ENCODE measurements at regions not wholly inside any gene's neighbourhood (a gene's known extent, or its start where the extent isn't known, plus 50 kb on each side); places are given as distances from the start of the nearest gene placed in this dataset.

GRCh38 chr11:110859998-110860397 is 147.8 kb upstream of the ARHGAP20 start:
- no peak overlapping the region for H2BK12ac ChIP-seq (ENCODE audit: insufficient read length, low read depth, low read length)
- Mint-ChIP-seq H3K4me1 (peaks cover 0 to 8% of the 10 kb centered on the region in 2 experiments; a peak in 1 of 4 replicates), H3K9me3 (no peaks in the 10 kb centered on the region), H3K4me3 (no peak overlapping the region), H3K27me3 (ENCODE audit: low read depth) (no peaks in the 10 kb centered on the region), H3K36me3 (ENCODE audit: insufficient read depth in 1 of 3, low read depth in 3 of 3) (no peaks in the 10 kb centered on the region), H3K27ac (no peak overlapping the region)
- no peak overlapping the region for H3K14ac ChIP-seq (ENCODE audit: insufficient read depth, low read length)
- no peaks in the 10 kb centered on the region; the same call in 1 of the 2 replicates for H3K4me1 ChIP-seq (ENCODE audit: insufficient read depth, low read length)
- no peaks in the 10 kb centered on the region for H3K79me2 ChIP-seq (ENCODE audit: insufficient read depth, low read length)
- H3T11ph ChIP-seq (ENCODE audit: low read length): no peak overlapping the region
- H3K27ac ChIP-seq (ENCODE audit: insufficient read length, low read depth, low read length): no peak overlapping the region
- no peak overlapping the region for H3K56ac ChIP-seq (ENCODE audit: insufficient read length, low read depth, low read length)
- H2BK20ac ChIP-seq (ENCODE audit: low read depth, low read length, poor library complexity, severe bottlenecking): no peak overlapping the region
- no peaks in the 10 kb centered on the region for H3K27me3 ChIP-seq (ENCODE audit: insufficient read depth, low read length)
- H4K8ac ChIP-seq (replicated peaks; ENCODE audit: insufficient read length, low read depth, low read length): no peak overlapping the region
- DNase-seq: no peak
- H3K9ac ChIP-seq (ENCODE audit: extremely low read depth, insufficient read length, low read length): no peak overlapping the region
- no peak overlapping the region for H2BK120ac ChIP-seq (ENCODE audit: low read depth, low read length, poor library complexity, severe bottlenecking)
- H3K18ac ChIP-seq (ENCODE audit: insufficient read length, low read depth, low read length): no peak overlapping the region
- H2AFZ ChIP-seq (ENCODE audit: low read length): no peak overlapping the region
- H3K23me2 ChIP-seq (ENCODE audit: insufficient read length, low read depth, low read length, poor library complexity, severe bottlenecking): no peaks in the 10 kb centered on the region
- H2BK5ac ChIP-seq (ENCODE audit: insufficient read length, low read length): no peak overlapping the region
- H4K20me1 ChIP-seq (ENCODE audit: control insufficient read depth, insufficient read depth, insufficient read length): no peaks in the 10 kb centered on the region
- H4K91ac ChIP-seq (ENCODE audit: insufficient read length, low read depth, low read length): no peak overlapping the region
- H3K4me2 ChIP-seq (ENCODE audit: insufficient read depth, insufficient read length, low read length): no peak overlapping the region
- no peak overlapping the region for H3K23ac ChIP-seq (ENCODE audit: insufficient read length, low read depth, low read length)
- H3K9me3 ChIP-seq (ENCODE audit: control insufficient read depth, low read depth, low read length): no peaks in the 10 kb centered on the region
- H2AK5ac ChIP-seq (ENCODE audit: insufficient read length, low read length): no peak overlapping the region
- TF ChIP-seq CTCF (conservative IDR thresholded peaks at IDR 0.05): no peak
- no peak overlapping the region for H2BK15ac ChIP-seq (ENCODE audit: low read depth, low read length)
- H3K4ac ChIP-seq (ENCODE audit: low read depth, low read length): no peak overlapping the region
- no peak overlapping the region for H4K5ac ChIP-seq (ENCODE audit: insufficient read length, low read depth, low read length)
- WGBS (ENCODE audit: extremely low coverage, insufficient read length, low lambda C conversion rate): no CpG with 5 or more reads among the region's 6 CpGs
- no peaks in the 10 kb centered on the region for H3K79me1 ChIP-seq (ENCODE audit: insufficient read depth, low read depth, low read length, poor library complexity, severe bottlenecking)
